NCI-H1417 treated with DMSO at 0.1 percent for 48 hours (cell line): ENCODE measurements at regions not wholly inside any gene's neighbourhood (a gene's known extent, or its start where the extent isn't known, plus 50 kb on each side); places are given as distances from the start of the nearest gene placed in this dataset.
"Not testable (repeated sequence)": the region's sequence is repeated elsewhere in the genome, so short reads cannot be mapped to it uniquely, and the experiment has no call there.

Experiments
- DNase-seq: peaks from one replicate; lab custom pipeline; 2025; lab: John Stamatoyannopoulos, UW

DNA sequence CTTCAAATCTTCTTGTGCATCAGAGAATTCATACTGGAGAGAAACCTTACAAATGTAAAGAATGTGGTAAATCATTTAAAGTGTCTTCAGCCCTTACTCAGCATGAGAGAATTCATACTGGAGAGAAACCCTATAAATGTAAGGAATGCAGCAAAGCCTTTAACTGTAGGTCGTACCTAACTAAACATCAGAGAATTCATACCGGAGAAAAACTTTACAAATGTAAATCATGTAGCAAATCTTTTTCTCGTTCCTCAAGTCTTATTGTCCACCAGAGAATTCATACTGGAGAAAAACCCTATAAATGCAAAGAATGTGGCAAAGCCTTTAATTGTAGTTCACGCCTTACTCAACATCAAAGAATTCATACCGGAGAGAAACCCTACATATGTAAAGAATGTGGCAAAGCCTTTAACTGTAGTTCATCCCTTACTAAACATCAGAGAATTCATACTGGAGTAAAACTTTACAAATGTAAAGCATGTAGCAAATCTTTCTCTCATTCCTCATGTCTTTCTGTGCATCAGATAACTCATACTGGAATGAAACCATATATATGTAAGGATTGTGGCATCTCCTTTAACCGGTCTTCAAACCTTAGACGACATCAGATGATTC, 118.5 kb upstream of the ZNF267 start:
- no peak for DNase-seq

DNA sequence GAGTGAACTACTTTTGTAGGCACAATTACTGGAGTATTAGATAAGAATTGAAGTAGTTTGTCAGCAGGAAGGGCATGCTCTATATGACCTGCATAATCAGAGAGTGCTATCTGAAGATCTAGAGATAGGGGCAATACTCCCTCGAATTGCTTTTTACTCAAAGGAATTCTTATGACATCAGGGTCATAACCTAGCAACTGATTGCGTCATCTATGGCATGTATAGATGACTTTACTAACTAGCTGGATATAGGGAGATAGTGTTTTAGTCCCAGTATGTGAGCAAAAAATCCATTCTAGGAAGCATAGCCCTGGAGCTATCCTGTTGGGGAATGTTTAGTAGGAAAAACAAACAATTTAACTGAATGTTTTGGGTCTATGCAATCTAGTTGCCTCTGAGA, 109.5 kb upstream of the ZNF267 start:
- no peak for DNase-seq

DNA sequence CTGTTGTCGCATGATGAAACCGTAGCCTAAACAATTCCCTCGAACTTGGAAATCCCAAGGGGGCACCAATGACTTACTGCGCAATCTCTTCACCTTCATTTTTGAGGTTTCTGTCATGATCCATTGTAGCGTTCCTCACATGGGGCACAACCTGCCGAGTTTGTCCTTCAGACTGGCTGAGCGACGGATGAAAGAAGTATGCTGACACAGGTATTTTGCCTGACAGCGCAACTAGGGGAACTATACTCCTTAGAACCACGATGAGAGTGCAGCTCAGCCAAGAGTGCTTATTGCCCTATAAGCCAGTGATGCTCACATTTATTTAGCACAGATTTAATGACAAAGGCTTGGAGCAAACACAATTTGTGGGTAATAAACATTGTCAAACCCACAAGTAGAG, 106.3 kb upstream of the ZNF267 start:
- DNase-seq, result no peak

DNA sequence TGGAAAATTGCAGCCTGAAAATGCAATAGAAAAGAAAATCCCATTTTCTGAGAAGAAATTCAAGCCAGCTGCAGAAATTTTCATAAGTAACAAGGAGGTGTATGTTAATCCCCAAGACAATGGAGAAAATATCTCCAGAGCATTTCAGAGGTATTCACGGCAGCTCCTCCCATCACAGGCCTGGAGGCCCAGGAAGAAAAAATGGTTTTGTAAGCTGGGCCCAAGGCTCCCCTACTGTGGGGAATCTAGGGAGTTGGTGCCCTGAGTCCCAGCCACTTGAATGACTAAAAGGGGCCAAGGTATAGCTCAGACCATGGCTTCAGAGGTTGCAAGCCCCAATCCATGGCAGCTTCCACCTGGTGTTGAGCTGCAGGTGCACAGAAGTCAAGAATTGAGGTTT, 93.3 kb upstream of the ZNF267 start:
- no peak for DNase-seq

DNA sequence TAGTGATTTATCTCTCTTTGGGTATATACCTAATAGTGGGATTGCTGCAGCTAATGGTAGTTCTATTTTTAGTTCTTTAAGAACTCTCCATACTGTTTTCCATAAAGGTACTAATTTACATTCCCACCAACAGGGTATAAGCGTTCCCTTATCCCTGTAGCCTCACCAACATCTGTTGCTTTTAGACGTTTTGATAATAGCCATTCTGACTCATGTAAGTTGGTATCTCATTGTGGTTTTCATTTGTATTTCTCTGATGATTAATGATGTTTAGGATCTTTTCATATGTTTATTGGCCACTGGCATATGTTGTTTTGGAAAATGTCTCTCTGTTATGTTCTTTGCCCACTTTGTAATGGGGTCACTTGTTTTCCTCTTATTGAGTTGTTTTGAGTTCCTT, 88.5 kb upstream of the ZNF267 start:
- DNase-seq, result no peak

DNA sequence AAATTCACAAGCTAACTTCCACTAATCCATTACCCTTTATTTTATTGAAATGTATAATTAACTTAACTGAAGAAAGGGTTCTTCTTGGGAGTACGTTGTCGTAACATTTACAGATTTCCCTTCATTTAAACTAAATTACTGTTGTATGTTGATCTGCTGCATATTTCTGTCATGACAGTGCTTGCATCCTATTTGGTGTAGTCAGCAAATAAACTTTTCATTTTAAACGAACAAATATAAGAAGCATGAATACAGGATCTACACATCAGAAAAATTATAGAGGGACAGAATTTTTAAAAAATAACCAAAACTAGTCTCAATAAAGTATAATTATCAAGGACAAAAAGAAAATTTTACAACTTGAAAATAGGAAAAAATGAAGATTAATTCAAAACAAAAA, 66.5 kb upstream of the ZNF267 start:
- no peak for DNase-seq

DNA sequence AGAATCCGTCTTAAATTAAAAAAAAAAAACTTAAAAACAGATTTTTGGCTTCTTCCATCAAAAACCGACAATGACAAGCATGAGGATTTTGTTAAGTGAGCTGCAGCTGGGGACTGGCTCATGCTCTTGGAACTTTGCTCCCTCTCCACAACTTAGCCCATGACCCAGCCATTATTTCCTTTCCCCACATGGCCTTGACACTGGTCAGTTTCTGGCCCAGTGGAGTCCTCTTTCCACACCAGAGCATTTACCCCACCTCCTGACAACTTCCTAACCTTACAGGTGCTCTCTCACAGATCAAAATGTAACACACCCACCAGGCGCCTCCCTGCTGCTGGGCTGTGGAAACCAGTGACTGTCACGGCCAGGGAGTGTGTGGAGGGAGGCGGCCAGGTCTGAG, 62.7 kb upstream of the ZNF267 start:
- no peak for DNase-seq

DNA sequence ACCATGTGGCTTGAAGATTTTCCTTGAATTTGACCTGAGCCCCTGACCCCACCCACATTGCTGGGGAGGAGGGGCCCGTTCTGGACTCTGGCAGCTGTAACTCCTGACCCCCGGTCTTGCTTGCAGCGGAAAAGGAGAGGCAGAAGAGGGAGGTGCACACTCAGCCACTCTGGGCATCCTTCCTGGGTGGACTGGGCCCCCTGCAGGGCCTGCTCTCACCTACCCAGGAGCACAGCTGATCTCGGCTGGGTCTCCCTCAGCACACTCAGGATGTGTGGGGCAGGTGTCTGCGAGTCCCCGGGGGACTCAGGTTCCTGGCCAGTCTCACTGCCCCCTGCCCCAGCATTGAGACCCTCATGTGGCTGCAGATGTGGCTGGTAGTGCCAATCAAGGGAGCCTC, 57.5 kb upstream of the ZNF267 start:
- DNase-seq, result not testable (repeated sequence)

DNA sequence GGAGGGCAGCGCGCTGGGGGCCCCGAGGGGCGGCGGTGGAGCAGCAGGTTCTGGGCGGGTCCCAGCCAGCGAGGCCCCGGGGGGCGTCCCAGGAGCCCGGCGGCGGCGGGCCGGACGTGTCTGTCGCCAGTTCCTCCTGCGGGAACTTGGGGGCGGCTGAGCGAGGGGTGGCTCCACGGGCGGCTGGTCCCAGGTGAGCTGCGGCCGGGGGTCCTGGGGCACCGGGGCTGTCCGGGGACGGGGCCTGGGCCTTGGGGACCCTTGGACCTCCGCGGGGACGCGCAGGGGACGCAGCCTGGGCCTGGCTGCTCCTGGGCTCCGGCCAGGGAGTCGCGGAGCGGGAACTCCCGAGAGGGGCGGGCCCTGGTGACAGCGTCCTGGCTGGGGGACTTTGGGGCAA, 54.2 kb upstream of the ZNF267 start:
- no peak for DNase-seq

DNA sequence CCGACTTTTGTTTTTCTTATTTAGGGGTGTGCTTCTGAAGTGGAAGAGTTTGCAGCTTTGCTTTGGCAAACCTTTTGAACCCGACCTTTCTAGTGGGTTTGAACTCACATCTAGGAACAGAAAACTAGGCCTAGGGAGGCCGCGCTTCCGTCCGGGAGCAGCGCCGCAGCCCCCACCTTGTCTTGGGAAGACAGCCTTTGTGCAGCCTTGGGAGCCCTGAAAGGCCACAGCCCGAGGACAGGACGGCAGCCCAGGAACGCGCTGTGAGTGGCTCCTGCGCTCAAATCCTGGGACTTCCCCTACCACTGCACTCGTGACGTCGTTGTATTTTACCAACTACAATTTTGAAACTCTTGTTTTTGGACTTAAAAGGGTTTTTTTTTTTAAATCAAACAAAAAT, 53.7 kb upstream of the ZNF267 start:
- DNase-seq, result no peak
